ENCODE measurements at regions not wholly inside any gene's neighbourhood (a gene's known extent, or its start where the extent isn't known, plus 50 kb on each side); places are given as distances from the start of the nearest gene placed in this dataset.

DNA sequence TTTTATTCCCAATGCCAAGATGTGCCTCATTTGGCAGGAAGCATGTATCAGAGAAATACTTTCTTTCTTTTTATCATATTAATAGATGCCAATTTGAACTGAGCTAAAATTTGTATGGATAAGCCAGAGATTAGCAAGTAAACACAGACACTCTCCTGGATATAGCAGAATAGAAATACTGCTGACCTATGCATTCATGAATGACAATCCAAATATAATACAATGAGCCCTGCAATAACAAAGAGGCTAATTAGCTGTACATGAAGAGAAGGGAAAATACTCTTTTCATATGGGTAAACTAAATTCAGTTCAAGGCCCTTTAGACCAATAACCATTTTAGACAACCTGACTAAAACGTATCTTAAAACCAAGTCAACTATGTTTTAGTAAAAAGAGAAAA is 388.1 kb upstream of the NR5A2 start:
- Histone ChIP-seq H3K27me3 (ENCODE audit: control insufficient read depth in 1 of 2, insufficient read depth in 2 of 2, low read length in 2 of 2) (no peaks in the 10 kb centered on the region), H3K4me1 (ENCODE audit: control insufficient read depth in 2 of 2, insufficient read depth in 2 of 2, low read length in 1 of 2) (no peaks in the 10 kb centered on the region), H3K9me3 (ENCODE audit: control insufficient read depth in 2 of 2, insufficient read depth in 1 of 2, low read depth in 1 of 2, low read length in 1 of 2) (no peaks in the 10 kb centered on the region), H3K36me3 (ENCODE audit: control insufficient read depth in 2 of 2, insufficient read depth in 2 of 2, low read length in 1 of 2) (no peaks in the 10 kb centered on the region), H3K27ac (ENCODE audit: low read depth in 2 of 2, low read length in 1 of 2) (no peak overlapping the region), H3K4me3 (ENCODE audit: low read depth in 1 of 2, low read length in 2 of 2) (no peak overlapping the region)
- WGBS, 2 donors: 65 to 71% methylated on average over 1 of the region's 1 CpG

DNA sequence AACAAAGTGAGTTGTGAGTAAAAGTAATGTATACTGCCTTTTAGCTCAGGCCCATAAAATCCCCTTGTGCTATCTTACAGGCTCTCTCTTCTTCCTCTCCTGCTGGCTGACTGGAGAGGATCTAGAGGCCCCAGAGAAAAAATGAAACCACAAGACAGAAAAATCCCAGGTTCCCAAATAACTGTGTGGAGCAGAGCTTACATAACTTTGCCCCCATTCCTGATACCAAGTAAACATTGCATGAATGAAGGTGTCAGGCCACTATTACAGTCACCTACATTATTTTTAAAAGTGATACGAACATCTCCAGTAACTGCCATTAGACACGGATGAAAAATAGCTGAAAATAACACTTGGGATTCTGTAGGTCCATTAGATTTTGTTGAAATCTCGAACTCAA is 386.0 kb upstream of the NR5A2 start:
- Histone ChIP-seq H3K4me3 (ENCODE audit: low read depth in 1 of 2, low read length in 2 of 2) (no peak overlapping the region), H3K4me1 (ENCODE audit: control insufficient read depth in 2 of 2, insufficient read depth in 2 of 2, low read length in 1 of 2) (no peaks in the 10 kb centered on the region), H3K27ac (ENCODE audit: low read depth in 2 of 2, low read length in 1 of 2) (no peak overlapping the region), H3K36me3 (ENCODE audit: control insufficient read depth in 2 of 2, insufficient read depth in 2 of 2, low read length in 1 of 2) (no peaks in the 10 kb centered on the region), H3K9me3 (ENCODE audit: control insufficient read depth in 2 of 2, insufficient read depth in 1 of 2, low read depth in 1 of 2, low read length in 1 of 2) (no peaks in the 10 kb centered on the region), H3K27me3 (ENCODE audit: control insufficient read depth in 1 of 2, insufficient read depth in 2 of 2, low read length in 2 of 2) (no peaks in the 10 kb centered on the region)
- WGBS, 2 donors: 71 to 77% methylated on average over 3 of the region's 3 CpGs

DNA sequence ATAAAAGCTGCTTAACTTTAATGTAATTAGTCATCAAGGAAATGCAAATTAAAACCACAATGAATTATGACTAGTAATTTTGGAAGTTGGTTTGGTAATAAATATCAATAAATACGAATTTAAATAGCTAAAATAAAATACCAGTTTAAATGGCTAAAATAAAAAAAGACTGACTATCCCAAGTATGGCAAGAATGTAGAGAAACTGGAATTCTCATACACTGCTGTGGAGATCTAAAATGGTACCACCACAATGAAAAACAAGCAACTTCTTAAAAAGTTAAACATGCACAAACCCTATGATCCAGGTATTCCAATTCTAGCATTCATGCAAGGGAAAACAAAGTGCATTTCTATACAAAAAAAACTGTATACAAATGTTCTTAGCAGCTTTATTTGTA is 382.6 kb upstream of the NR5A2 start:
- 30 to 46% methylated on average over 1 of the region's 1 CpG for WGBS, 2 donors
- Histone ChIP-seq H3K9me3 (ENCODE audit: control insufficient read depth in 2 of 2, insufficient read depth in 1 of 2, low read depth in 1 of 2, low read length in 1 of 2) (peaks cover 0 to 3% of the 10 kb centered on the region in 2 donors), H3K27ac (ENCODE audit: low read depth in 2 of 2, low read length in 1 of 2) (no peak overlapping the region), H3K4me3 (ENCODE audit: low read depth in 1 of 2, low read length in 2 of 2) (no peak overlapping the region), H3K27me3 (ENCODE audit: control insufficient read depth in 1 of 2, insufficient read depth in 2 of 2, low read length in 2 of 2) (no peaks in the 10 kb centered on the region), H3K36me3 (ENCODE audit: control insufficient read depth in 2 of 2, insufficient read depth in 2 of 2, low read length in 1 of 2) (no peaks in the 10 kb centered on the region), H3K4me1 (ENCODE audit: control insufficient read depth in 2 of 2, insufficient read depth in 2 of 2, low read length in 1 of 2) (no peaks in the 10 kb centered on the region)

DNA sequence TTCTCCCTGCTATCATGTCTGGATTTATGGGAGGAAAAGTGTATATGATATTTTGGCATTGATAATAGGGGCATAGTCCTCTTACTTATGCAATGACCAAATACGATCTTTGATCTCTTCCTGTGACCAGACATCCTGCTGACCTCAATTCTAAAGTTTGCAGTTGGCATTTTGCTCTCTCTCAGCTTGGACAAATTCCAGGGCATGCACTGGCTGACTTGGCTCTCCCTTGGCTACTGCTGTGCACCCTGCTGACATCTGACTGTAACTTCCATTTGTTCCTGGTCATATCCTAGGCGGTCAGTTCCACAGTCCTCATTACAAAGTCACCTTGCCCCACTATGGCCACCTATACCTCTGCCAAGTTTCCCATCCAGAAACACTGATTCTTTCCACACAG is 380.7 kb upstream of the NR5A2 start:
- H3K4me1 ChIP-seq (ENCODE audit: control insufficient read depth in 2 of 2, insufficient read depth in 2 of 2, low read length in 1 of 2): no peaks in the 10 kb centered on the region
- no peaks in the 10 kb centered on the region for H3K27me3 ChIP-seq (ENCODE audit: control insufficient read depth in 1 of 2, insufficient read depth in 2 of 2, low read length in 2 of 2)
- 78 to 82% methylated on average over 2 of the region's 2 CpGs for WGBS, 2 donors
- H3K9me3 ChIP-seq (ENCODE audit: control insufficient read depth in 2 of 2, insufficient read depth in 1 of 2, low read depth in 1 of 2, low read length in 1 of 2): peaks cover 0 to 3% of the 10 kb centered on the region in 2 donors
- no peaks in the 10 kb centered on the region for H3K36me3 ChIP-seq (ENCODE audit: control insufficient read depth in 2 of 2, insufficient read depth in 2 of 2, low read length in 1 of 2)
- H3K27ac ChIP-seq (ENCODE audit: low read depth in 2 of 2, low read length in 1 of 2): no peak overlapping the region
- no peak overlapping the region for H3K4me3 ChIP-seq (ENCODE audit: low read depth in 1 of 2, low read length in 2 of 2)

DNA sequence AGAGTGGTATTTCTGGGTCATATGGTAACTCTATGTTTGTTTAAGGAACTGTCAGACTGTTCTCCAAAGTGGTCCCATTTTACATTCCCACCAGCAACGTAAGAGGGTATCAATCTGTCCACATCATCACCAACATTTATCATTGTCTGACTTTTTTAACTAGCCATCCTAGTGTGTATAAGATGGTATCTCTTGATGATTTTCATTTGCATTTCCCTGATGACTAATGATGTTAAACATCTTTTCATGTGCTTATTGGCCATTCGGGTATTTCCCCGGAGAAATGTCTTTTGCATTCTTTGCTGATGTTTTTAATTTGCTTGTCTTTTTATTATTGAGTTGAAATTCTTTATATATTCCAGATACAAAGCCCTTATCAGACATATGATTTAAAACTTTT is 370.1 kb upstream of the NR5A2 start:
- no peaks in the 10 kb centered on the region for H3K9me3 ChIP-seq (ENCODE audit: control insufficient read depth in 2 of 2, insufficient read depth in 1 of 2, low read depth in 1 of 2, low read length in 1 of 2)
- H3K27ac ChIP-seq (ENCODE audit: low read depth in 2 of 2, low read length in 1 of 2): no peak overlapping the region
- no peaks in the 10 kb centered on the region for H3K27me3 ChIP-seq (ENCODE audit: control insufficient read depth in 1 of 2, insufficient read depth in 2 of 2, low read length in 2 of 2)
- H3K4me3 ChIP-seq (ENCODE audit: low read depth in 1 of 2, low read length in 2 of 2): no peak overlapping the region
- WGBS, 2 donors: 77 to 78% methylated on average over 3 of the region's 3 CpGs
- H3K4me1 ChIP-seq (ENCODE audit: control insufficient read depth in 2 of 2, insufficient read depth in 2 of 2, low read length in 1 of 2): no peaks in the 10 kb centered on the region
- no peaks in the 10 kb centered on the region for H3K36me3 ChIP-seq (ENCODE audit: control insufficient read depth in 2 of 2, insufficient read depth in 2 of 2, low read length in 1 of 2)

DNA sequence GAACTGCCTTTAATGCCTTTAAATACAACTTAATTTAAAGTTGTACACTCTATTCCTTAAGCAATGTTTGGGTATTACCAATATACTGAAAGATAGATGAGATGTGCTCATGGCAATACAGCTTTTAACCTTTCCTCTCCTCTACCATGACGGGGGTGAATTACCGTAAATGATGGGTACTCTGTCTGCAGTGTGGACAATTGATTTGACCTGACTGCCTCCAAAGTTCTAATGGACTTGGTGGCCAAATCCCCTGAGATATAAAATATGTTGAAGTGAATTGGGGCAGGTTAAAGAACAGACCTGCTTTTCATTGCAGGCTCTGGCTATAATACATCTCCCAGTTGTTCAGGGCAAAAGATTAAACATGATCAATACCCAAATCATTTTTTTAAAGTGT is 367.4 kb upstream of the NR5A2 start:
- 82 to 92% methylated on average over 2 of the region's 2 CpGs for WGBS, 2 donors
- no peaks in the 10 kb centered on the region for H3K9me3 ChIP-seq (ENCODE audit: control insufficient read depth in 2 of 2, insufficient read depth in 1 of 2, low read depth in 1 of 2, low read length in 1 of 2)
- no peak overlapping the region for H3K27ac ChIP-seq (ENCODE audit: low read depth in 2 of 2, low read length in 1 of 2)
- H3K4me3 ChIP-seq (ENCODE audit: low read depth in 1 of 2, low read length in 2 of 2): no peak overlapping the region
- H3K36me3 ChIP-seq (ENCODE audit: control insufficient read depth in 2 of 2, insufficient read depth in 2 of 2, low read length in 1 of 2): no peaks in the 10 kb centered on the region
- H3K4me1 ChIP-seq (ENCODE audit: control insufficient read depth in 2 of 2, insufficient read depth in 2 of 2, low read length in 1 of 2): no peaks in the 10 kb centered on the region
- H3K27me3 ChIP-seq (ENCODE audit: control insufficient read depth in 1 of 2, insufficient read depth in 2 of 2, low read length in 2 of 2): no peaks in the 10 kb centered on the region

DNA sequence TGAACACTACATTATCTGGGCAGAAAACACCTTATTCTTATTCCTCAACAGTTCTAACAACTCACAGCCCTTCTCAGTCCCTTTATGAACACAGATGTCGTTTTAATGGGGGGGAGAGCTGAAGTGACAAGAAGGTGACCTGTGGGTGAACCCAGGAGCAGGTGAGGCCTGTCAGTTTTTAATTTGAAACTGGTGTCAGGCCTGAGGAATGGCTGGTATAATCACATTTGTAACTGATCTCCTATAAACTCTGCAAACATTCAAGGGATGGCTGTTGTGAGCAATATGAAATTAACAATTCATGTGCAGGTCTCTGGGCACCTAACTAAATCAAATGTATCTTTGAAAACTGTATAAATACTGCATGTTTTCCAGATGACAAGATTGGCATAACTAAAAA is 362.1 kb upstream of the NR5A2 start:
- H3K36me3 ChIP-seq (ENCODE audit: control insufficient read depth in 2 of 2, insufficient read depth in 2 of 2, low read length in 1 of 2): no peaks in the 10 kb centered on the region
- 8 to 22% methylated on average over 1 of the region's 1 CpG for WGBS, 2 donors
- H3K9me3 ChIP-seq (ENCODE audit: control insufficient read depth in 2 of 2, insufficient read depth in 1 of 2, low read depth in 1 of 2, low read length in 1 of 2): no peaks in the 10 kb centered on the region

DNA sequence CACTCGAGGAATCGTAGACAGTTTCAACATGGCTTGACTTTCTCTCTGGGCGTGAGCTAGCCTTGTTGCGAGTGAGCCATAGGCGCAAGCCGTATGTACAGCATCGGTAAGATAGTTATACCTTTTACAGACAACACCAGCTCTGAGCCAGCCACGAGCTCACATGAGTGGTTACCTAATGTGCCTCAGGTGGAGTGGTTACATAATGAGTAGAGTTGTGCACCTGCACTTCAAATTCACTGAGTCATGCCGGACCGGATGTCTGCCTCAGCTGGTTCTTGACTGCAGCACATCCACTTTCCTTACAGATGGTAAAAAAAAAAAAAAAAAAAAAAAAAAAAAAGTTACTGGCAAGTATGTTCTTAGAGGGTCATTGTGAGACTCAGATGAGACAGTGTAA is 360.4 kb upstream of the NR5A2 start:
- Histone ChIP-seq H3K4me3 (ENCODE audit: low read depth in 1 of 2, low read length in 2 of 2) (no peak overlapping the region), H3K9me3 (ENCODE audit: control insufficient read depth in 2 of 2, insufficient read depth in 1 of 2, low read depth in 1 of 2, low read length in 1 of 2) (no peaks in the 10 kb centered on the region), H3K27ac (ENCODE audit: low read depth in 2 of 2, low read length in 1 of 2) (no peak overlapping the region), H3K4me1 (ENCODE audit: control insufficient read depth in 2 of 2, insufficient read depth in 2 of 2, low read length in 1 of 2) (no peaks in the 10 kb centered on the region), H3K27me3 (ENCODE audit: control insufficient read depth in 1 of 2, insufficient read depth in 2 of 2, low read length in 2 of 2) (peaks cover 0 to 2% of the 10 kb centered on the region in 2 donors), H3K36me3 (ENCODE audit: control insufficient read depth in 2 of 2, insufficient read depth in 2 of 2, low read length in 1 of 2) (no peaks in the 10 kb centered on the region)
- WGBS, 2 donors: 87 to 88% methylated on average over 10 of the region's 10 CpGs

More for the DNA sequence above, 362.1 kb upstream of the NR5A2 start:
- H3K27me3 ChIP-seq (ENCODE audit: control insufficient read depth in 1 of 2, insufficient read depth in 2 of 2, low read length in 2 of 2): peaks cover 0 to 2% of the 10 kb centered on the region in 2 donors
- H3K4me1 ChIP-seq (ENCODE audit: control insufficient read depth in 2 of 2, insufficient read depth in 2 of 2, low read length in 1 of 2): no peaks in the 10 kb centered on the region
- H3K27ac ChIP-seq (ENCODE audit: low read depth in 2 of 2, low read length in 1 of 2): no peak overlapping the region
- H3K4me3 ChIP-seq (ENCODE audit: low read depth in 1 of 2, low read length in 2 of 2): no peak overlapping the region

DNA sequence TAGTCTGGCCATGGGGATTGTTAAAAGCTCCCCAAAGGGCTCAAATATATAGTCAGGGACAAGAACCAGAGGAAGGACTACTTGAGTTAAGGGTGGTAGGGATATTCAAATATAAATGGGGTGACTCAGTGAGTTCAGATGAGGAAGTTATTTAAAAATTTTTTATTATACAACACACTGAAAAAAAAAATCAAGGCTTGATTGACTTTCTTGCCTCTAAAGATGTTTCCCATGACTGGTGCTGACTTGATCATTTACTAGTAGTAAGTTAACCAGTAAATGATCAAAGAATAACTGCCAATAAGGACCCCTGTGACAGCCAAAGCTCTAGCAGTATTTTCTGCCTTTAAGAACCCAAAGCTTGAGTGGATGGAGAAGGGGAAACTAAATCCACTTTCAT is 357.6 kb upstream of the NR5A2 start:
- H3K4me1 ChIP-seq (ENCODE audit: control insufficient read depth in 2 of 2, insufficient read depth in 2 of 2, low read length in 1 of 2): no peaks in the 10 kb centered on the region
- no peak overlapping the region for H3K4me3 ChIP-seq (ENCODE audit: low read depth in 1 of 2, low read length in 2 of 2)
- no peaks in the 10 kb centered on the region for H3K36me3 ChIP-seq (ENCODE audit: control insufficient read depth in 2 of 2, insufficient read depth in 2 of 2, low read length in 1 of 2)
- H3K9me3 ChIP-seq (ENCODE audit: control insufficient read depth in 2 of 2, insufficient read depth in 1 of 2, low read depth in 1 of 2, low read length in 1 of 2): no peaks in the 10 kb centered on the region
- peaks cover 0 to 2% of the 10 kb centered on the region in 2 donors for H3K27me3 ChIP-seq (ENCODE audit: control insufficient read depth in 1 of 2, insufficient read depth in 2 of 2, low read length in 2 of 2)
- H3K27ac ChIP-seq (ENCODE audit: low read depth in 2 of 2, low read length in 1 of 2): no peak overlapping the region

DNA sequence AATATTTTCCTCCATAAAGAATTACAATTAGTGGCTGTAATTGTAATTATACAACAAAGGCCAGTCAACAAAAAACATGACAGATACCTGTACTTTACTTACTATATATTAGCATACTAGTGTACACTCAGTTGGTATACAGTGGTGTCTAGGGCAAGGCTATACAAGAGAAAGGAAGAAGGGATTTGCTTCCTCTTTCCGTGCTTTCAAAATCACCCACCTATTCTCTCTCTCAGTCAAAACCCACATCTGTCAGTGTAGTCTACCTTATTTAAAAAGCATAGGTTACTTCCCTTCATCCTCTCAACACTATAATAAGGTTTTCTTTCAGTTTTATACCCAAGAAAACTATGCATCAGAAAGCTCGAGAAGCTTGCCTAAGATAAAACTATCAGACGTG is 355.8 kb upstream of the NR5A2 start:
- no peaks in the 10 kb centered on the region for H3K9me3 ChIP-seq (ENCODE audit: control insufficient read depth in 2 of 2, insufficient read depth in 1 of 2, low read depth in 1 of 2, low read length in 1 of 2)
- H3K4me3 ChIP-seq (ENCODE audit: low read depth in 1 of 2, low read length in 2 of 2): no peak overlapping the region
- H3K27me3 ChIP-seq (ENCODE audit: control insufficient read depth in 1 of 2, insufficient read depth in 2 of 2, low read length in 2 of 2): peaks cover 0 to 2% of the 10 kb centered on the region in 2 donors
- H3K27ac ChIP-seq (ENCODE audit: low read depth in 2 of 2, low read length in 1 of 2): no peak overlapping the region
- no peaks in the 10 kb centered on the region for H3K36me3 ChIP-seq (ENCODE audit: control insufficient read depth in 2 of 2, insufficient read depth in 2 of 2, low read length in 1 of 2)
- H3K4me1 ChIP-seq (ENCODE audit: control insufficient read depth in 2 of 2, insufficient read depth in 2 of 2, low read length in 1 of 2): no peaks in the 10 kb centered on the region
- 77 to 81% methylated on average over 3 of the region's 3 CpGs for WGBS, 2 donors

All from esophagus (tissue), 2 donors.